GM23338 (cell line): ENCODE measurements at regions not wholly inside any gene's neighbourhood (a gene's known extent, or its start where the extent isn't known, plus 50 kb on each side); places are given as distances from the start of the nearest gene placed in this dataset.

Experiments used
- ATAC-seq: fragments of 200-7000 bp; cut with Tn5 transposase; 3 replicates; pipeline ENCODE4 v1.9.1; 2020
- DNase-seq: peaks from one replicate; pipeline ENCODE4 v3.0.0-alpha.2; 2015; ENCODE audit warnings: low spot score
- H2AFZ ChIP-seq: fragments of 200-600 bp; sonication (generic); 2 replicates; pipeline ENCODE4 v1.8.0; 2016; ENCODE audit warnings: antibody characterized with exemption, mild to moderate bottlenecking, moderate library complexity
- H3F3A ChIP-seq: fragments of 200-600 bp; sonication (generic); replicated peaks from 2 replicates; pipeline ENCODE4 v1.8.0; 2017; ENCODE audit warnings: antibody characterized with exemption, mixed run types, low read depth
- H3K27ac ChIP-seq: fragments of 200-600 bp; sonication (generic); 2 replicates; pipeline ENCODE4 v1.6.1; 2016; ENCODE audit warnings: low read depth
- H3K27me3 ChIP-seq: fragments of 200-600 bp; sonication (generic); 2 replicates; pipeline ENCODE4 v1.8.0; 2016; ENCODE audit warnings: mild to moderate bottlenecking, mixed run types, moderate library complexity; ENCODE audit not compliant: insufficient read depth
- H3K36me3 ChIP-seq: fragments of 200-600 bp; sonication (generic); 2 replicates; pipeline ENCODE4 v1.8.0; 2016; ENCODE audit warnings: mild to moderate bottlenecking; ENCODE audit not compliant: insufficient read depth
- H3K4me1 ChIP-seq: fragments of 200-600 bp; sonication (generic); 2 replicates; pipeline ENCODE4 v1.8.0; 2016; ENCODE audit warnings: mild to moderate bottlenecking, moderate library complexity; ENCODE audit not compliant: insufficient read depth
- H3K4me2 ChIP-seq: fragments of 200-600 bp; sonication (generic); 2 replicates; pipeline ENCODE4 v1.7.1; 2017; ENCODE audit warnings: mixed run types
- H3K4me3 ChIP-seq: fragments of 200-600 bp; sonication (generic); 2 replicates; pipeline ENCODE4 v1.6.1; 2016; ENCODE audit warnings: mixed run types
- H3K79me2 ChIP-seq: fragments of 200-600 bp; sonication (generic); replicated peaks from 2 replicates; pipeline ENCODE4 v1.8.0; 2017; ENCODE audit warnings: mild to moderate bottlenecking; ENCODE audit not compliant: insufficient read depth
- H3K9me2 ChIP-seq: fragments of 200-600 bp; sonication (generic); 2 replicates; pipeline ENCODE4 v1.8.0; 2017; ENCODE audit not compliant: insufficient read depth
- H4K20me1 ChIP-seq: fragments of 200-600 bp; sonication (generic); replicated peaks from 2 replicates; pipeline ENCODE4 v1.8.0; 2017; ENCODE audit warnings: mild to moderate bottlenecking; ENCODE audit not compliant: insufficient read depth
- H3K27ac Mint-ChIP-seq: 2 replicates; pipeline ENCODE4 v1.8.0; 2020; ENCODE audit warnings: inconsistent platforms, mild to moderate bottlenecking, moderate library complexity, mixed read lengths
- H3K27me3 Mint-ChIP-seq: 3 replicates; pipeline ENCODE4 v1.8.0; 2022; ENCODE audit warnings: low read depth, mild to moderate bottlenecking, moderate library complexity, mixed read lengths, inconsistent platforms; ENCODE audit not compliant: insufficient read depth, poor library complexity
- H3K36me3 Mint-ChIP-seq: 3 replicates; pipeline ENCODE4 v1.8.0; 2021; ENCODE audit warnings: low read depth, mild to moderate bottlenecking, inconsistent platforms, moderate library complexity, mixed read lengths
- H3K4me1 Mint-ChIP-seq: 3 replicates; pipeline ENCODE4 v1.8.0; 2020; ENCODE audit warnings: mild to moderate bottlenecking, inconsistent platforms, mixed read lengths
- H3K4me3 Mint-ChIP-seq: 3 replicates; pipeline ENCODE4 v1.8.0; 2021; ENCODE audit warnings: moderate library complexity, mild to moderate bottlenecking, inconsistent platforms, mixed read lengths
- H3K9me3 Mint-ChIP-seq: 3 replicates; pipeline ENCODE4 v1.8.0; 2020; ENCODE audit warnings: moderate library complexity, mild to moderate bottlenecking, inconsistent platforms, mixed read lengths
- CREB1 ChIP-seq: fragments of 250-450 bp; sonication (Bioruptor Pico); IDR thresholded peaks from 2 replicates; pipeline ENCODE4 v1.5.0; 2020; ENCODE audit warnings: low read depth, mild to moderate bottlenecking, moderate library complexity
- EZH2 ChIP-seq: fragments of 200-600 bp; sonication (generic); IDR thresholded peaks from one replicate; pipeline ENCODE4 v1.8.0; 2017; ENCODE audit warnings: antibody characterized with exemption, mild to moderate bottlenecking, low read depth; ENCODE audit not compliant: unreplicated experiment
- JUNB ChIP-seq: IDR thresholded peaks from one replicate; pipeline ENCODE4 v1.6.1; 2016; ENCODE audit warnings: antibody characterized with exemption; ENCODE audit not compliant: unreplicated experiment
- POLR2AphosphoS5 ChIP-seq: IDR thresholded peaks from 2 replicates; pipeline ENCODE4 v1.6.1; 2016; ENCODE audit warnings: antibody characterized with exemption, low read depth
- STAT1 ChIP-seq: IDR thresholded peaks from one replicate; pipeline ENCODE4 v1.6.1; 2016; ENCODE audit warnings: antibody characterized with exemption; ENCODE audit not compliant: unreplicated experiment
- ZNF114 ChIP-seq: fragments of 250-450 bp; sonication (Bioruptor Pico); IDR thresholded peaks from 2 replicates; pipeline ENCODE4 v1.5.0; 2020; ENCODE audit warnings: mild to moderate bottlenecking, moderate library complexity
- ZNF331 ChIP-seq: fragments of 250-450 bp; sonication (Bioruptor Pico); IDR thresholded peaks from 2 replicates; pipeline ENCODE4 v1.5.0; 2020; ENCODE audit warnings: low read depth, mild to moderate bottlenecking, moderate library complexity
- TF ChIP-seq, protein P1 (sequence below): fragments of 250-450 bp; sonication (Bioruptor Pico); IDR thresholded peaks from 2 replicates; pipeline ENCODE4 v1.5.0; 2020; ENCODE audit warnings: mild to moderate bottlenecking, moderate library complexity
- TF ChIP-seq, protein P2 (sequence below): IDR thresholded peaks from 2 replicates; pipeline ENCODE4 v1.6.1; 2016; ENCODE audit warnings: antibody characterized with exemption

DNA sequence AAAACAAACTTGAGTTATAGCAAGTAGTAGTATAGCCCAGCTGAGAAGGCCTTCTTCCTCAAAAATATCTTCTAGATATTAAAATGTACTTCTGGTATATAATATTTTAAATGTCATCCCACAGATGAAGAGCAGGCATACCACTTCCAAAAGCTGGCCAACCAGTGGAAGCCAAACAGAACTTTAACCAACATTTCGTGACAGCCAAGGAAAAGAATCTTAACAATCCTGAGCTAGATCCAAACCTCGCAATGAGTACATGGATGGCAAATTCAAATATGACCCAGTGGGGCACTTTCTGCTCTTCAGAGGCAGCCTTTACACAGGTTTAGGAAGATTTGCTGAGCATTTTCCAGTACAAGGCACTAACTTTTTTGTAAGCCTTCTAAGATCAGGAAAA, 91.8 kb upstream of the ACO1 start:
- no peaks in the 10 kb centered on the region for H3K79me2 ChIP-seq
- H3K27ac ChIP-seq = no peak overlapping the region
- H4K20me1 ChIP-seq = no peaks in the 10 kb centered on the region
- ATAC-seq (no peak), DNase-seq (no peak)
- TF ChIP-seq POLR2AphosphoS5 = no peak
- no peak for TF ChIP-seq CREB1
- no peak for TF ChIP-seq EZH2
- no peak for TF ChIP-seq ZNF114
- TF ChIP-seq, protein P1, sequence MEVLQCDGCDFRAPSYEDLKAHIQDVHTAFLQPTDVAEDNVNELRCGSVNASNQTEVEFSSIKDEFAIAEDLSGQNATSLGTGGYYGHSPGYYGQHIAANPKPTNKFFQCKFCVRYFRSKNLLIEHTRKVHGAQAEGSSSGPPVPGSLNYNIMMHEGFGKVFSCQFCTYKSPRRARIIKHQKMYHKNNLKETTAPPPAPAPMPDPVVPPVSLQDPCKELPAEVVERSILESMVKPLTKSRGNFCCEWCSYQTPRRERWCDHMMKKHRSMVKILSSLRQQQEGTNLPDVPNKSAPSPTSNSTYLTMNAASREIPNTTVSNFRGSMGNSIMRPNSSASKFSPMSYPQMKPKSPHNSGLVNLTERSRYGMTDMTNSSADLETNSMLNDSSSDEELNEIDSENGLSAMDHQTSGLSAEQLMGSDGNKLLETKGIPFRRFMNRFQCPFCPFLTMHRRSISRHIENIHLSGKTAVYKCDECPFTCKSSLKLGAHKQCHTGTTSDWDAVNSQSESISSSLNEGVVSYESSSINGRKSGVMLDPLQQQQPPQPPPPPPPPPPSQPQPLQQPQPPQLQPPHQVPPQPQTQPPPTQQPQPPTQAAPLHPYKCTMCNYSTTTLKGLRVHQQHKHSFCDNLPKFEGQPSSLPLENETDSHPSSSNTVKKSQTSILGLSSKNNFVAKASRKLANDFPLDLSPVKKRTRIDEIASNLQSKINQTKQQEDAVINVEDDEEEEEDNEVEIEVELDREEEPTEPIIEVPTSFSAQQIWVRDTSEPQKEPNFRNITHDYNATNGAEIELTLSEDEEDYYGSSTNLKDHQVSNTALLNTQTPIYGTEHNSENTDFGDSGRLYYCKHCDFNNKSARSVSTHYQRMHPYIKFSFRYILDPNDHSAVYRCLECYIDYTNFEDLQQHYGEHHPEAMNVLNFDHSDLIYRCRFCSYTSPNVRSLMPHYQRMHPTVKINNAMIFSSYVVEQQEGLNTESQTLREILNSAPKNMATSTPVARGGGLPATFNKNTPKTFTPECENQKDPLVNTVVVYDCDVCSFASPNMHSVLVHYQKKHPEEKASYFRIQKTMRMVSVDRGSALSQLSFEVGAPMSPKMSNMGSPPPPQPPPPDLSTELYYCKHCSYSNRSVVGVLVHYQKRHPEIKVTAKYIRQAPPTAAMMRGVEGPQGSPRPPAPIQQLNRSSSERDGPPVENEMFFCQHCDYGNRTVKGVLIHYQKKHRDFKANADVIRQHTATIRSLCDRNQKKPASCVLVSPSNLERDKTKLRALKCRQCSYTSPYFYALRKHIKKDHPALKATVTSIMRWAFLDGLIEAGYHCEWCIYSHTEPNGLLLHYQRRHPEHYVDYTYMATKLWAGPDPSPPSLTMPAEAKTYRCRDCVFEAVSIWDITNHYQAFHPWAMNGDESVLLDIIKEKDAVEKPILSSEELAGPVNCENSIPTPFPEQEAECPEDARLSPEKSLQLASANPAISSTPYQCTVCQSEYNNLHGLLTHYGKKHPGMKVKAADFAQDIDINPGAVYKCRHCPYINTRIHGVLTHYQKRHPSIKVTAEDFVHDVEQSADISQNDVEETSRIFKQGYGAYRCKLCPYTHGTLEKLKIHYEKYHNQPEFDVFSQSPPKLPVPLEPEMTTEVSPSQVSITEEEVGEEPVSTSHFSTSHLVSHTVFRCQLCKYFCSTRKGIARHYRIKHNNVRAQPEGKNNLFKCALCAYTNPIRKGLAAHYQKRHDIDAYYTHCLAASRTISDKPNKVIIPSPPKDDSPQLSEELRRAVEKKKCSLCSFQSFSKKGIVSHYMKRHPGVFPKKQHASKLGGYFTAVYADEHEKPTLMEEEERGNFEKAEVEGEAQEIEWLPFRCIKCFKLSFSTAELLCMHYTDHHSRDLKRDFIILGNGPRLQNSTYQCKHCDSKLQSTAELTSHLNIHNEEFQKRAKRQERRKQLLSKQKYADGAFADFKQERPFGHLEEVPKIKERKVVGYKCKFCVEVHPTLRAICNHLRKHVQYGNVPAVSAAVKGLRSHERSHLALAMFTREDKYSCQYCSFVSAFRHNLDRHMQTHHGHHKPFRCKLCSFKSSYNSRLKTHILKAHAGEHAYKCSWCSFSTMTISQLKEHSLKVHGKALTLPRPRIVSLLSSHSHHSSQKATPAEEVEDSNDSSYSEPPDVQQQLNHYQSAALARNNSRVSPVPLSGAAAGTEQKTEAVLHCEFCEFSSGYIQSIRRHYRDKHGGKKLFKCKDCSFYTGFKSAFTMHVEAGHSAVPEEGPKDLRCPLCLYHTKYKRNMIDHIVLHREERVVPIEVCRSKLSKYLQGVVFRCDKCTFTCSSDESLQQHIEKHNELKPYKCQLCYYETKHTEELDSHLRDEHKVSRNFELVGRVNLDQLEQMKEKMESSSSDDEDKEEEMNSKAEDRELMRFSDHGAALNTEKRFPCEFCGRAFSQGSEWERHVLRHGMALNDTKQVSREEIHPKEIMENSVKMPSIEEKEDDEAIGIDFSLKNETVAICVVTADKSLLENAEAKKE (CRISPR knock-in tag) = no peak
- no peak for TF ChIP-seq JUNB
- TF ChIP-seq, protein P2, sequence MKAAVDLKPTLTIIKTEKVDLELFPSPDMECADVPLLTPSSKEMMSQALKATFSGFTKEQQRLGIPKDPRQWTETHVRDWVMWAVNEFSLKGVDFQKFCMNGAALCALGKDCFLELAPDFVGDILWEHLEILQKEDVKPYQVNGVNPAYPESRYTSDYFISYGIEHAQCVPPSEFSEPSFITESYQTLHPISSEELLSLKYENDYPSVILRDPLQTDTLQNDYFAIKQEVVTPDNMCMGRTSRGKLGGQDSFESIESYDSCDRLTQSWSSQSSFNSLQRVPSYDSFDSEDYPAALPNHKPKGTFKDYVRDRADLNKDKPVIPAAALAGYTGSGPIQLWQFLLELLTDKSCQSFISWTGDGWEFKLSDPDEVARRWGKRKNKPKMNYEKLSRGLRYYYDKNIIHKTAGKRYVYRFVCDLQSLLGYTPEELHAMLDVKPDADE = no peak
- TF ChIP-seq ZNF331 (CRISPR knock-in tag) = no peak
- TF ChIP-seq STAT1 = no peak
- Mint-ChIP-seq H3K9me3 (peaks cover 16% of the 10 kb centered on the region), H3K4me1 (peaks cover 19% of the 10 kb centered on the region), H3K27ac (no peak overlapping the region), H3K4me3 (no peak overlapping the region), H3K36me3 (peaks cover 16% of the 10 kb centered on the region), H3K27me3 (no peaks in the 10 kb centered on the region)
- H3K36me3 ChIP-seq = no peaks in the 10 kb centered on the region
- no peak overlapping the region for H3K4me2 ChIP-seq
- H3K9me2 ChIP-seq = no peaks in the 10 kb centered on the region; the same call in 1 of the 2 replicates
- no peaks in the 10 kb centered on the region for H3F3A ChIP-seq
- H2AFZ ChIP-seq = no peak overlapping the region
- no peak overlapping the region for H3K4me3 ChIP-seq
- peaks cover 15% of the 10 kb centered on the region; the same call in 1 of the 2 replicates for H3K4me1 ChIP-seq
- no peaks in the 10 kb centered on the region for H3K27me3 ChIP-seq
